ENCODE measurements at regions not wholly inside any gene's neighbourhood (a gene's known extent, or its start where the extent isn't known, plus 50 kb on each side); places are given as distances from the start of the nearest gene placed in this dataset.

DNA sequence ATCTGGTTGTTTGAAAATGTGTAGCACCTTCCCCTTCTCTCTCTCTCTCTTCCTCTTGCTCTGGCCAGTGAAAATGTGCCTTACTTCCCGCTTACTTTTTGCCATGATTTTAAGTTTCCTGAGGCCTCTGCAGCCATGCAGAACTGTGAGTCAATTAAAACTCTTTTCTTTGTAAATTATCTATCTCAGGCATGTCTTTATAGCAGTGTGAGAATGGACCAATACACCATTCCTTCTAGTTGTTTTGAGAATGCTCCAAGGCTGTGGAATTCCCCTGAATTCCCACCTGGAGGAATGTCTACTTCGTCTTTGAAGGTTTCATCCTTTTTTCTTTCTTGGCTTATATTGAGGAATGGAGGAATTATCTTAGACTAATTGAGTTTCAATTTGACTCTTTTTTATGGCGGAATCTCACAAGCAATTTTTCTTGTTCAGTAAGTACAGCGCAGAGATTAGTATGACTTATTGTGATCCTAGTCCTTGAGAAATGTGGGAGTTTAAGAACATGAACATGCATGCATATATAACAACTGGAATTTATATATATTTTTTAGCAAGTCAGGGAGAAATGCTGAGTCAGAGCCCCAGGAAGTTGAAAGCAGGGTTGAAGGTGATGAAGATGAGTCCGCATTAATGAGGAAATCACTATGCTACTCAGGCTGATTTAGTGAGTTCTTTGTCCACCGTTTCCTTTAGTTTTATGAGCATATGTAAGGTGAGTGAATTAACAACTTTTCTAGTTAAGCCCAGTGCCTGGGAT, 488.1 kb upstream of the ADAMTS16 start:
- peaks cover 7 to 8% of the 10 kb centered on the region in 2 experiments; a peak in 2 of 5 replicates for H3K9me3 Mint-ChIP-seq
- Histone ChIP-seq H3K27me3 (ENCODE audit: insufficient read depth, low read length) (no peaks in the 10 kb centered on the region), H4K91ac (ENCODE audit: insufficient read length, low read depth, low read length) (no peak overlapping the region), H2BK20ac (ENCODE audit: low read depth, low read length, poor library complexity, severe bottlenecking) (no peak overlapping the region), H3K56ac (ENCODE audit: insufficient read length, low read depth, low read length) (no peak overlapping the region), H2BK12ac (ENCODE audit: insufficient read length, low read depth, low read length) (no peak overlapping the region), H3T11ph (ENCODE audit: low read length) (no peak overlapping the region), H3K9ac (ENCODE audit: extremely low read depth, insufficient read length, low read length) (no peak overlapping the region), H3K9me3 (ENCODE audit: control insufficient read depth, low read depth, low read length) (no peaks in the 10 kb centered on the region), H3K79me1 (ENCODE audit: insufficient read depth, low read depth, low read length, poor library complexity, severe bottlenecking) (no peaks in the 10 kb centered on the region), H3K23ac (ENCODE audit: insufficient read length, low read depth, low read length) (no peak overlapping the region), H2AFZ (ENCODE audit: low read length) (no peak overlapping the region), H3K18ac (ENCODE audit: insufficient read length, low read depth, low read length) (no peak overlapping the region), H3K79me2 (ENCODE audit: insufficient read depth, low read length) (no peaks in the 10 kb centered on the region), H2BK120ac (ENCODE audit: low read depth, low read length, poor library complexity, severe bottlenecking) (peak overlapping the region; percentile 48), H4K8ac (replicated peaks; ENCODE audit: insufficient read length, low read depth, low read length) (no peak overlapping the region), H2BK5ac (ENCODE audit: insufficient read length, low read length) (no peak overlapping the region), H3K4ac (ENCODE audit: low read depth, low read length) (no peak overlapping the region), H4K5ac (ENCODE audit: insufficient read length, low read depth, low read length) (no peak overlapping the region), H3K27ac (ENCODE audit: insufficient read length, low read depth, low read length) (no peak overlapping the region), H2BK15ac (ENCODE audit: low read depth, low read length) (no peak overlapping the region), H2AK5ac (ENCODE audit: insufficient read length, low read length) (no peak overlapping the region), H3K4me1 (ENCODE audit: insufficient read depth, low read length) (no peaks in the 10 kb centered on the region), H3K14ac (ENCODE audit: insufficient read depth, low read length) (no peak overlapping the region), H3K23me2 (ENCODE audit: insufficient read length, low read depth, low read length, poor library complexity, severe bottlenecking) (no peaks in the 10 kb centered on the region), H4K20me1 (ENCODE audit: control insufficient read depth, insufficient read depth, insufficient read length) (no peaks in the 10 kb centered on the region), H3K4me2 (ENCODE audit: insufficient read depth, insufficient read length, low read length) (no peak overlapping the region)
- H3K4me1 Mint-ChIP-seq, result peaks cover 0 to 2% of the 10 kb centered on the region in 2 experiments; a peak in 1 of 4 replicates
- no peak overlapping the region; a peak in 1 of 7 replicates for H3K27ac Mint-ChIP-seq
- no peak overlapping the region for H3K4me3 Mint-ChIP-seq
- peaks cover 3 to 7% (median 6%) of the 10 kb centered on the region in 3 experiments; a peak in 3 of 7 replicates for H3K36me3 Mint-ChIP-seq (ENCODE audit: insufficient read depth in 1 of 3, low read depth in 3 of 3)
- TF ChIP-seq, protein P1, sequence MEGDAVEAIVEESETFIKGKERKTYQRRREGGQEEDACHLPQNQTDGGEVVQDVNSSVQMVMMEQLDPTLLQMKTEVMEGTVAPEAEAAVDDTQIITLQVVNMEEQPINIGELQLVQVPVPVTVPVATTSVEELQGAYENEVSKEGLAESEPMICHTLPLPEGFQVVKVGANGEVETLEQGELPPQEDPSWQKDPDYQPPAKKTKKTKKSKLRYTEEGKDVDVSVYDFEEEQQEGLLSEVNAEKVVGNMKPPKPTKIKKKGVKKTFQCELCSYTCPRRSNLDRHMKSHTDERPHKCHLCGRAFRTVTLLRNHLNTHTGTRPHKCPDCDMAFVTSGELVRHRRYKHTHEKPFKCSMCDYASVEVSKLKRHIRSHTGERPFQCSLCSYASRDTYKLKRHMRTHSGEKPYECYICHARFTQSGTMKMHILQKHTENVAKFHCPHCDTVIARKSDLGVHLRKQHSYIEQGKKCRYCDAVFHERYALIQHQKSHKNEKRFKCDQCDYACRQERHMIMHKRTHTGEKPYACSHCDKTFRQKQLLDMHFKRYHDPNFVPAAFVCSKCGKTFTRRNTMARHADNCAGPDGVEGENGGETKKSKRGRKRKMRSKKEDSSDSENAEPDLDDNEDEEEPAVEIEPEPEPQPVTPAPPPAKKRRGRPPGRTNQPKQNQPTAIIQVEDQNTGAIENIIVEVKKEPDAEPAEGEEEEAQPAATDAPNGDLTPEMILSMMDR (conservative IDR thresholded peaks at IDR 0.05), result no peak
- DNase-seq, result no peak
- no CpG with 5 or more reads among the region's 6 CpGs for WGBS (ENCODE audit: extremely low coverage, insufficient read length, low lambda C conversion rate)
- H3K27me3 Mint-ChIP-seq (ENCODE audit: low read depth), result no peaks in the 10 kb centered on the region

Data from H9 (cell line).